Embryonic facial prominence (tissue), 1 donor: ENCODE measurements at regions not wholly inside any gene's neighbourhood (a gene's known extent, or its start where the extent isn't known, plus 50 kb on each side); places are given as distances from the start of the nearest gene placed in this dataset.
A peak's percentile ranks its signal among the peaks of the same experiment; 100 is the strongest.

Source experiments
- DNase-seq: peaks from one replicate; pipeline ENCODE4 v3.0.0-alpha.2; 2016; ENCODE audit errors: extremely low spot score

- no peak for DNase-seq
Observed at GRCh38 chr12:115430636-115431035, 746.7 kb upstream of the TBX3 start.

GRCh38 chr12:115426732-115427131 is 742.8 kb upstream of the TBX3 start:
- DNase-seq = no peak

- DNase-seq = no peak
Observed at GRCh38 chr12:115424003-115424402, 740.0 kb upstream of the TBX3 start.

GRCh38 chr12:115423546-115423987 is 739.6 kb upstream of the TBX3 start:
- DNase-seq = no peak

- no peak for DNase-seq
Observed at GRCh38 chr12:115422845-115423545, 739.0 kb upstream of the TBX3 start.

- DNase-seq = no peak
Observed at GRCh38 chr12:115421796-115422709, 738.1 kb upstream of the TBX3 start.

GRCh38 chr12:115421350-115421749 is 737.4 kb upstream of the TBX3 start:
- DNase-seq = no peak

- DNase-seq = no peak
Observed at GRCh38 chr12:115419145-115419646, 735.2 kb upstream of the TBX3 start.

- no peak for DNase-seq
Observed at GRCh38 chr12:115417610-115418009, 733.6 kb upstream of the TBX3 start.

- no peak for DNase-seq
Observed at GRCh38 chr12:115416869-115417268, 732.9 kb upstream of the TBX3 start.

- no peak for DNase-seq
Observed at GRCh38 chr12:115413626-115414025, 729.7 kb upstream of the TBX3 start.

- DNase-seq = no peak
Observed at GRCh38 chr12:115412831-115413230, 728.9 kb upstream of the TBX3 start.

- DNase-seq = no peak
Observed at GRCh38 chr12:115411121-115411520, 727.1 kb upstream of the TBX3 start.

- DNase-seq = no peak
Observed at GRCh38 chr12:115408642-115409041, 724.7 kb upstream of the TBX3 start.

GRCh38 chr12:115407723-115408122 is 723.7 kb upstream of the TBX3 start:
- no peak for DNase-seq

- no peak for DNase-seq
Observed at GRCh38 chr12:115407036-115407435, 723.1 kb upstream of the TBX3 start.

GRCh38 chr12:115405471-115405860 is 721.5 kb upstream of the TBX3 start:
- DNase-seq = no peak

GRCh38 chr12:115404761-115405470 is 720.9 kb upstream of the TBX3 start:
- DNase-seq = peak; percentile 28

GRCh38 chr12:115403689-115404088 is 719.7 kb upstream of the TBX3 start:
- no peak for DNase-seq

- no peak for DNase-seq
Observed at GRCh38 chr12:115403253-115403652, 719.3 kb upstream of the TBX3 start.

- DNase-seq = no peak
Observed at GRCh38 chr12:115402443-115403180, 718.6 kb upstream of the TBX3 start.
